AG04450 (cell line): ENCODE measurements at regions not wholly inside any gene's neighbourhood (a gene's known extent, or its start where the extent isn't known, plus 50 kb on each side); places are given as distances from the start of the nearest gene placed in this dataset.

Experiments
- CTCF ChIA-PET: fragments of 300-600, 350-600 bp; formaldehyde crosslinking; extraction: SDS; loops from one replicate; lab custom pipeline; 2022; ENCODE audit warnings: antibody characterized with exemption, inconsistent platforms; lab: Charles Lee
- POLR2A ChIA-PET: fragments of 350-600 bp; formaldehyde crosslinking; extraction: SDS; loops from one replicate; lab custom pipeline; 2021; ENCODE audit warnings: antibody characterized with exemption, inconsistent platforms; lab: Yijun Ruan, JAX
- DNase-seq: peaks from one replicate; pipeline ENCODE4 v3.0.0-alpha.2; 2011; ENCODE audit warnings: low read depth, low spot score
- H3K27ac ChIP-seq: one replicate; pipeline ENCODE4 v1.5.1; 2012; ENCODE audit warnings: low read depth, low read length, control low read depth
- H3K27me3 ChIP-seq: one replicate; pipeline ENCODE4 v1.6.0; 2012; ENCODE audit warnings: low read length; ENCODE audit not compliant: control insufficient read depth, insufficient read depth
- H3K4me3 ChIP-seq: 2 replicates; pipeline ENCODE4 v1.5.1; 2011; ENCODE audit warnings: mild to moderate bottlenecking, low read depth, low read length, control low read depth
- H3K9me3 ChIP-seq: 2 replicates; pipeline ENCODE4 v1.5.1; 2012; ENCODE audit warnings: low read length; ENCODE audit not compliant: control insufficient read depth, insufficient read depth
- CTCF ChIP-seq: IDR thresholded peaks from 2 replicates; pipeline ENCODE4 v1.5.1; 2011; ENCODE audit warnings: low read depth, low read length, control low read depth, inconsistent platforms

- ChIA-PET POLR2A (no interaction called here), CTCF (no interaction called here)
These were observed 1245.7 kb downstream of the BRD1 start for GRCh38 chr22:48581796-48582469.

GRCh38 chr22:48581205-48581766 is 1246.4 kb downstream of the BRD1 start:
- no peak overlapping the region for H3K27ac ChIP-seq
- H3K27me3 ChIP-seq = no peaks in the 10 kb centered on the region
- peaks cover 87% of the 10 kb centered on the region for H3K9me3 ChIP-seq
- ChIA-PET POLR2A (no interaction called here), CTCF (no interaction called here)
- TF ChIP-seq CTCF = no peak
- DNase-seq = no peak
- H3K4me3 ChIP-seq = no peak overlapping the region

More at GRCh38 chr22:48581796-48582469, 1245.7 kb downstream of the BRD1 start:
- H3K4me3 ChIP-seq = no peak overlapping the region
- no peak for TF ChIP-seq CTCF
- no peaks in the 10 kb centered on the region for H3K27me3 ChIP-seq
- no peak overlapping the region for H3K27ac ChIP-seq
- peaks cover 92% of the 10 kb centered on the region for H3K9me3 ChIP-seq
- DNase-seq = no peak

GRCh38 chr22:48580481-48580970 is 1247.1 kb downstream of the BRD1 start:
- no peak overlapping the region for H3K4me3 ChIP-seq
- ChIA-PET POLR2A (no interaction called here), CTCF (no interaction called here)
- no peak for DNase-seq
- peaks cover 79% of the 10 kb centered on the region for H3K9me3 ChIP-seq
- H3K27ac ChIP-seq = no peak overlapping the region
- no peak for TF ChIP-seq CTCF
- no peaks in the 10 kb centered on the region for H3K27me3 ChIP-seq

- Histone ChIP-seq H3K4me3 (no peak overlapping the region), H3K27ac (no peak overlapping the region), H3K27me3 (no peaks in the 10 kb centered on the region), H3K9me3 (peaks cover 74% of the 10 kb centered on the region)
- DNase-seq = no peak
- ChIA-PET POLR2A (no interaction called here), CTCF (no interaction called here)
- TF ChIP-seq CTCF = no peak
These were observed 1247.8 kb downstream of the BRD1 start for GRCh38 chr22:48579928-48580309.
